HG02642 (cell line): ENCODE measurements at regions not wholly inside any gene's neighbourhood (a gene's known extent, or its start where the extent isn't known, plus 50 kb on each side); places are given as distances from the start of the nearest gene placed in this dataset.
"Not testable (repeated sequence)": the region's sequence is repeated elsewhere in the genome, so short reads cannot be mapped to it uniquely, and the experiment has no call there.

Source experiments
- ATAC-seq: cut with Tn5 transposase; IDR thresholded peaks from one replicate; pipeline ENCODE4 v1.9.1; 2021; ENCODE audit warnings: mild to moderate bottlenecking; ENCODE audit not compliant: unreplicated experiment, poor library complexity

GRCh38 chr5:114839360-114839759 lies 330.3 kb downstream of the TRIM36 start:
- ATAC-seq: no peak

- ATAC-seq: no peak
These were observed 330.8 kb downstream of the TRIM36 start for GRCh38 chr5:114838937-114839336.

GRCh38 chr5:114830114-114830513 lies 339.6 kb downstream of the TRIM36 start:
- no peak for ATAC-seq

- no peak for ATAC-seq
These were observed 346.8 kb downstream of the TRIM36 start for GRCh38 chr5:114822863-114823262.

- ATAC-seq: no peak
These were observed 347.3 kb downstream of the TRIM36 start for GRCh38 chr5:114822436-114822835.

- no peak for ATAC-seq
These were observed 379.3 kb downstream of the TRIM36 start for GRCh38 chr5:114790403-114790792.

- ATAC-seq: no peak
These were observed 379.8 kb downstream of the TRIM36 start for GRCh38 chr5:114789773-114790402.

- no peak for ATAC-seq
These were observed 386.8 kb downstream of the TRIM36 start for GRCh38 chr5:114782869-114783268.

GRCh38 chr5:114782177-114782576 lies 387.5 kb downstream of the TRIM36 start:
- ATAC-seq: no peak

GRCh38 chr5:114780290-114780689 lies 389.4 kb downstream of the TRIM36 start:
- no peak for ATAC-seq

GRCh38 chr5:114744406-114744805 lies 382.5 kb downstream of the KCNN2 start:
- no peak for ATAC-seq

- ATAC-seq: no peak
These were observed 372.4 kb downstream of the KCNN2 start for GRCh38 chr5:114734238-114734637.

GRCh38 chr5:114729986-114730385 lies 368.1 kb downstream of the KCNN2 start:
- ATAC-seq: no peak

- ATAC-seq: no peak
These were observed 365.5 kb downstream of the KCNN2 start for GRCh38 chr5:114727358-114727757.

- ATAC-seq: no peak
These were observed 364.3 kb downstream of the KCNN2 start for GRCh38 chr5:114726131-114726530.

GRCh38 chr5:114719268-114719667 lies 357.4 kb downstream of the KCNN2 start:
- no peak for ATAC-seq

GRCh38 chr5:114716955-114717354 lies 355.1 kb downstream of the KCNN2 start:
- no peak for ATAC-seq

- ATAC-seq: not testable (repeated sequence)
These were observed 342.5 kb downstream of the KCNN2 start for GRCh38 chr5:114704225-114704893.

GRCh38 chr5:114702731-114703130 lies 340.9 kb downstream of the KCNN2 start:
- no peak for ATAC-seq

GRCh38 chr5:114702136-114702535 lies 340.3 kb downstream of the KCNN2 start:
- no peak for ATAC-seq

- no peak for ATAC-seq
These were observed 339.0 kb downstream of the KCNN2 start for GRCh38 chr5:114700823-114701222.

- no peak for ATAC-seq
These were observed 333.5 kb downstream of the KCNN2 start for GRCh38 chr5:114695292-114695904.
